Gastroesophageal sphincter (tissue), 4 donors: ENCODE measurements at regions not wholly inside any gene's neighbourhood (a gene's known extent, or its start where the extent isn't known, plus 50 kb on each side); places are given as distances from the start of the nearest gene placed in this dataset.

Experiments used
- ATAC-seq: fragments of 150-250 bp; one replicate; pipeline ENCODE4 v1.9.1; 2016; ENCODE audit warnings: mild to moderate bottlenecking, moderate library complexity
- H3K27ac ChIP-seq, 4 donors: fragments of 200-600 bp; sonication (generic) in 3 of 4; 1 replicate in 3 of 4; 2 replicates in 1 of 4; pipeline ENCODE4 v1.5.1; 2016 to 2019
- H3K27me3 ChIP-seq: fragments of 200-600 bp; sonication (generic); one replicate; pipeline ENCODE4 v1.5.1; 2019
- H3K36me3 ChIP-seq, 2 donors: fragments of 200-600 bp; sonication (generic); one replicate each; pipeline ENCODE4 v1.5.1; 2019; ENCODE audit warnings: control low read depth in 1 of 2
- H3K4me1 ChIP-seq, 3 donors: fragments of 200-600 bp; sonication (generic); 1 replicate in 2 of 3; 2 replicates in 1 of 3; pipeline ENCODE4 v1.5.1; 2016 to 2019; ENCODE audit warnings: control low read depth in 2 of 3
- H3K4me3 ChIP-seq, 2 donors: fragments of 200-600 bp; sonication (generic); one replicate each; pipeline ENCODE4 v1.5.1; 2019; ENCODE audit warnings: mild to moderate bottlenecking in 1 of 2, moderate library complexity in 1 of 2
- H3K9me3 ChIP-seq, 3 donors: fragments of 200-600 bp; sonication (generic); one replicate each; pipeline ENCODE4 v1.5.1; 2017 to 2019; ENCODE audit warnings: control low read depth in 2 of 3
- EP300 ChIP-seq: sonication (generic); formaldehyde crosslinking; IDR thresholded peaks from one replicate; pipeline ENCODE4 v1.6.1; 2017; ENCODE audit warnings: antibody characterized with exemption, mild to moderate bottlenecking
- POLR2A ChIP-seq, 2 donors: fragments of 450-650 bp; IDR thresholded peaks; one replicate each; pipeline ENCODE4 v1.6.1; 2017; ENCODE audit warnings: antibody characterized with exemption in 2 of 2, mild to moderate bottlenecking in 2 of 2, moderate library complexity in 1 of 2
- POLR2AphosphoS5 ChIP-seq: sonication (generic); formaldehyde crosslinking; IDR thresholded peaks from one replicate; pipeline ENCODE4 v1.6.1; 2017; ENCODE audit warnings: antibody characterized with exemption
- WGBS, 2 donors: methylation state at CpG; one replicate each; pipeline ENCODE4 v1.1.5; 2018; ENCODE audit warnings: low coverage in 1 of 2; 5-methylcytosine and 5-hydroxymethylcytosine counted together
- TF ChIP-seq, protein P1 (sequence below), 4 experiments: fragments of 200-600 bp in 2 of 4; fragments of 450-650 bp in 2 of 4; sonication (generic) in 1 of 4; IDR thresholded peaks; one replicate each; pipeline ENCODE4 v1.5.1; 2017 to 2019; ENCODE audit warnings: antibody characterized with exemption in 4 of 4, mild to moderate bottlenecking in 2 of 4, moderate library complexity in 2 of 4

DNA sequence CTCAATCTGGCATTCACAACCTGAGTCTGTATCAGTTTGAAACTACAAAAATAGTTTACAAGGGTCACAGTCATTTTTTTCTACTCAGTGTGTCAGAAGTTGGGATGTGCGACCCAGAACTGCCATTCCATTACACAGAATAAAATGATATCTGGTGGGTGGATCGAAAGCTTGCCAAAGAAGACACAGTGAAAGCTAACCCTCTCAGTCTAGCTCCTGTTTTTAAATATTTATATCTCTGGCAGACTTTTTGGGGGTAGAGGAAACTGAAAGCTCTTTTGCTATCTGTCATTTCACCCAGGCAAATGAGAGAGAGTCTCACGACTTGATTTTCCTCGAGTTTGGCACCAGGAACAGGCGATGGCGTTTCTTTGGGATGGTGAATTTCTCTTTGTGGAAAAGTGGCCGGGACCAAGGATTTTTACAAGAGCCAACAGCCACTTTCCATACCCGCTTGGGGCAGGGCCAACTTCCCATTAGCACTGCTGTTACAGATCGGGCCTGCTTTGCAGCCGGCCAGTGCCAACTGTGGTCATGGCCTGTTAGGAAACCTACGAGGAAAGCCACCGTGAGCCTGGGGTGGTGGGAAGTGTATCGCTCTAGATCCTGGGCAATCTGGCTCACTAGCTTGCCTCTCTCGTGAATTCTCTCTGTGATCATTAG, 185.5 kb upstream of the NFIA start:
- 38 to 71% methylated on average over 5 to 13 of the region's 14 CpGs for WGBS, 2 donors
- Histone ChIP-seq H3K36me3 (no peaks in the 10 kb centered on the region), H3K4me1 (peaks cover 0 to 9% (median 3%) of the 10 kb centered on the region in 3 donors), H3K27ac (no peak overlapping the region), H3K9me3 (no peaks in the 10 kb centered on the region), H3K4me3 (no peak overlapping the region), H3K27me3 (no peaks in the 10 kb centered on the region)
- no peak for ATAC-seq
- TF ChIP-seq EP300 (no peak), POLR2A (IDR thresholded peaks at IDR 0.05) (no peak), POLR2AphosphoS5 (no peak)
- TF ChIP-seq, protein P1, sequence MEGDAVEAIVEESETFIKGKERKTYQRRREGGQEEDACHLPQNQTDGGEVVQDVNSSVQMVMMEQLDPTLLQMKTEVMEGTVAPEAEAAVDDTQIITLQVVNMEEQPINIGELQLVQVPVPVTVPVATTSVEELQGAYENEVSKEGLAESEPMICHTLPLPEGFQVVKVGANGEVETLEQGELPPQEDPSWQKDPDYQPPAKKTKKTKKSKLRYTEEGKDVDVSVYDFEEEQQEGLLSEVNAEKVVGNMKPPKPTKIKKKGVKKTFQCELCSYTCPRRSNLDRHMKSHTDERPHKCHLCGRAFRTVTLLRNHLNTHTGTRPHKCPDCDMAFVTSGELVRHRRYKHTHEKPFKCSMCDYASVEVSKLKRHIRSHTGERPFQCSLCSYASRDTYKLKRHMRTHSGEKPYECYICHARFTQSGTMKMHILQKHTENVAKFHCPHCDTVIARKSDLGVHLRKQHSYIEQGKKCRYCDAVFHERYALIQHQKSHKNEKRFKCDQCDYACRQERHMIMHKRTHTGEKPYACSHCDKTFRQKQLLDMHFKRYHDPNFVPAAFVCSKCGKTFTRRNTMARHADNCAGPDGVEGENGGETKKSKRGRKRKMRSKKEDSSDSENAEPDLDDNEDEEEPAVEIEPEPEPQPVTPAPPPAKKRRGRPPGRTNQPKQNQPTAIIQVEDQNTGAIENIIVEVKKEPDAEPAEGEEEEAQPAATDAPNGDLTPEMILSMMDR (IDR thresholded peaks at IDR 0.05): no peak

DNA sequence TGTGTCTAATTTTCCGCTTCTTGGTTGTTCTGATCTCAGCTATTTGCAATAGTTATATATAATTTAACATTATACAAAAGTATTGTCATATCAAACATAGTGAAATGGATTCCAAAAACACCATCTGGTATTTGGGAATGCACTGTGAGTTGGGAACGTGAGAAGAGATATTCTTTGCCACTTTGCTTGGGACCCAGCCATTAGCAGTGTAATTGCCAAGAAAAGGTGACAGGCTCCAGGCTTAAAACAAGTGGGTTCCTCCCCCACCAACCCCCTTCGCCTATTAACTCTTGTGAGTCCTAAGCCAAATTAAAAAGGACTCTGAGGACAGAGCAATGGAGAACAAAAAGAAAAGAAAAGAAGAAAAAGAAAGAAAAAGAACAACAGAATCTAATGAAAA, 186.7 kb upstream of the NFIA start:
- no peak overlapping the region for H3K27ac ChIP-seq
- H3K4me3 ChIP-seq: no peak overlapping the region
- peaks cover 0 to 9% (median 3%) of the 10 kb centered on the region in 3 donors for H3K4me1 ChIP-seq
- no peaks in the 10 kb centered on the region for H3K27me3 ChIP-seq
- no peak for ATAC-seq
- TF ChIP-seq POLR2AphosphoS5 (no peak), POLR2A (IDR thresholded peaks at IDR 0.05) (no peak), EP300 (no peak)
- TF ChIP-seq, protein P1 (IDR thresholded peaks at IDR 0.05): no peak
- WGBS, 2 donors: 53 to 92% methylated on average over 2 to 3 of the region's 3 CpGs
- no peaks in the 10 kb centered on the region for H3K9me3 ChIP-seq
- no peaks in the 10 kb centered on the region for H3K36me3 ChIP-seq

DNA sequence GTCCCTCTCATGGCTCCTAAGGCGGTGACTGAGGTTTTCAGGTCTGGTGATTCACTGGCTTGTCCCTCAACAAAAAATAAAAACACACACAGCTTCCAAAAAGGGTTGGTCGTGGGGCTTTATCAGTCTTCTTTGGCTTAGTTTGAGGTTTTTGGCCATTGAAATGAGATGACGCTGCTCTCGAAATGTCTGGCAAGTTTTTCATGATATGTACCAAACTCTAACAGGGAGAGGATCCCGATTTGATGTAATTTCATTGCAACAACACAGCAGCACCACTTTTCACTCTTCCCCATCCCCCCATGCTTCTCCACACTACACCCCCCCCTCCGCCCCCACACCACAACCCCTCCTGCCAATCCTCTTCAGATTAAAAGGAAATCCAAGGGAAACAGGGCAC, 187.1 kb upstream of the NFIA start:
- Histone ChIP-seq H3K9me3 (no peaks in the 10 kb centered on the region), H3K4me3 (no peak overlapping the region), H3K4me1 (peaks cover 0 to 9% (median 3%) of the 10 kb centered on the region in 3 donors), H3K27ac (no peak overlapping the region), H3K36me3 (no peaks in the 10 kb centered on the region), H3K27me3 (no peaks in the 10 kb centered on the region)
- no peak for ATAC-seq
- WGBS, 2 donors: 67 to 77% methylated on average over 5 of the region's 6 CpGs
- TF ChIP-seq POLR2A (IDR thresholded peaks at IDR 0.05): no peak
- TF ChIP-seq, protein P1 (IDR thresholded peaks at IDR 0.05): no peak
- no peak for TF ChIP-seq EP300

DNA sequence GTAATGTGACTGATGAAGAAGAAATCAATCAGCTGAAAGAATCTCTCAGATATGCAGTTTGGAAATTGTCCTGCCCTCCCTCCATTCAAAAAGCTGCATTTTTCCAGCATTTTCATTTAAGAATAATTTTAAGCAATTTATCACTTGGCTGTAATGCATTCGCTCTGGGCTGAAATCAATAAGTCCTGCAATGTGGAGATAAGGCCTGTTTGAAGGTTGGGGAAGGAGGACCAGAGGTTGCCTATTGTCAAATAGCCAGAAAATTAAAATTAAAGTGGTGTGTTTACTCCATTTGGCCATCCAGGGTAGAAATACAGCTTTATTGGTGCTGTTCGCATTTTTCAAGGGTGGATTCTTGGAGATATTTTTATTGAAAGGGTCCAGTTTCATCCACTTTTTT, 187.6 kb upstream of the NFIA start:
- no peak overlapping the region for H3K27ac ChIP-seq
- no peaks in the 10 kb centered on the region for H3K27me3 ChIP-seq
- TF ChIP-seq EP300: no peak
- TF ChIP-seq, protein P1 (IDR thresholded peaks at IDR 0.05): no peak
- TF ChIP-seq POLR2AphosphoS5: no peak
- no peak for TF ChIP-seq POLR2A (IDR thresholded peaks at IDR 0.05)
- no peaks in the 10 kb centered on the region for H3K9me3 ChIP-seq
- H3K36me3 ChIP-seq: no peaks in the 10 kb centered on the region
- ATAC-seq: no peak
- no peak overlapping the region for H3K4me3 ChIP-seq
- 86 to 92% methylated on average over 2 of the region's 2 CpGs for WGBS, 2 donors
- H3K4me1 ChIP-seq: peaks cover 0 to 9% (median 3%) of the 10 kb centered on the region in 3 donors

DNA sequence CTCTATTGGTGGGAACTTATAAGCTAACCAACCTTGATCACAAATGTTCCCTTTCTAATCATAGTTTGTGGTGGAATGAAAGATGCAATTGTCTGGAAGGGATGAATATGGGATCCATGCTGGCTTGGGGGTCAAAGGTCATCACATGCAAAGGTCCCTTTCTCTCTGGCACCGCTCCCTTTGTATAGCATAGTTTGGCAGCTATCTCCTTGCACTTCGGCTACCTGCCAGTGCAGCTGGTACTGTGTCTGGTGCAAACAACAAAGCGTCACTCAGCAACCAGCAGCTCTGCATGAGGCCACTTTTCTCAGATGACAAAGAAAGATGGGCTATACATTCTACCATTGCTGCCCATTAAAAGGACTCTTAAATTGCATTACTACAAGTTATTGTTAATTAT, 188.2 kb upstream of the NFIA start:
- TF ChIP-seq POLR2A (IDR thresholded peaks at IDR 0.05): no peak
- TF ChIP-seq EP300: no peak
- TF ChIP-seq, protein P1 (IDR thresholded peaks at IDR 0.05): no peak
- TF ChIP-seq POLR2AphosphoS5: no peak
- 83 to 100% methylated on average over 1 to 2 of the region's 3 CpGs for WGBS, 2 donors
- no peaks in the 10 kb centered on the region for H3K9me3 ChIP-seq
- no peak overlapping the region for H3K4me3 ChIP-seq
- ATAC-seq: no peak
- H3K27me3 ChIP-seq: no peaks in the 10 kb centered on the region
- H3K4me1 ChIP-seq: peaks cover 0 to 9% (median 3%) of the 10 kb centered on the region in 3 donors
- no peak overlapping the region for H3K27ac ChIP-seq
- no peaks in the 10 kb centered on the region for H3K36me3 ChIP-seq
